ENCODE measurements at regions not wholly inside any gene's neighbourhood (a gene's known extent, or its start where the extent isn't known, plus 50 kb on each side); places are given as distances from the start of the nearest gene placed in this dataset.

DNA sequence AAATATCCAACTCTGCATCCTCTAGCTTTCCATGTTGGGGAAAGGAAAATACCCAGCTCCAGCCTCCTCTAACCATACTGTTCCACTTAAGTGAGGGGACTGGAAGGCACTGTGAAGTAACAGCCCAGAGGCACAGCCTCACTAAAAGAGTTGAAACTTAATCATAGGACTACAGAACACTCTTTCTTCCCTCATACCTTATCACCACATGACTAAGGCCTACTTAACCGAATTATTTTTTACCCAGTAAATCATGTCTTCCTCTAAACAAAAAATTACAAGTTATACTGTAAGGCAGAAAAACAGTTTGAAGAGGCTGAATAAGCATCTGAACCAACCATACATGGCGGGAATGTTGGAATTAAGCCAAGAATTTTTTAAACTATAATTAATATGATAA lies 207.4 kb upstream of the MME start:
- no peak for DNase-seq (ENCODE audit: low spot score)
- ChIA-PET CTCF (no interaction called here), POLR2A (no interaction called here)
- Mint-ChIP-seq H3K9me3 (no peaks in the 10 kb centered on the region), H3K36me3 (no peaks in the 10 kb centered on the region), H3K27me3 (ENCODE audit: low read depth) (no peaks in the 10 kb centered on the region), H3K4me3 (no peak overlapping the region), H3K4me1 (no peaks in the 10 kb centered on the region), H3K27ac (no peak overlapping the region)
- TF ChIP-seq, protein P1, sequence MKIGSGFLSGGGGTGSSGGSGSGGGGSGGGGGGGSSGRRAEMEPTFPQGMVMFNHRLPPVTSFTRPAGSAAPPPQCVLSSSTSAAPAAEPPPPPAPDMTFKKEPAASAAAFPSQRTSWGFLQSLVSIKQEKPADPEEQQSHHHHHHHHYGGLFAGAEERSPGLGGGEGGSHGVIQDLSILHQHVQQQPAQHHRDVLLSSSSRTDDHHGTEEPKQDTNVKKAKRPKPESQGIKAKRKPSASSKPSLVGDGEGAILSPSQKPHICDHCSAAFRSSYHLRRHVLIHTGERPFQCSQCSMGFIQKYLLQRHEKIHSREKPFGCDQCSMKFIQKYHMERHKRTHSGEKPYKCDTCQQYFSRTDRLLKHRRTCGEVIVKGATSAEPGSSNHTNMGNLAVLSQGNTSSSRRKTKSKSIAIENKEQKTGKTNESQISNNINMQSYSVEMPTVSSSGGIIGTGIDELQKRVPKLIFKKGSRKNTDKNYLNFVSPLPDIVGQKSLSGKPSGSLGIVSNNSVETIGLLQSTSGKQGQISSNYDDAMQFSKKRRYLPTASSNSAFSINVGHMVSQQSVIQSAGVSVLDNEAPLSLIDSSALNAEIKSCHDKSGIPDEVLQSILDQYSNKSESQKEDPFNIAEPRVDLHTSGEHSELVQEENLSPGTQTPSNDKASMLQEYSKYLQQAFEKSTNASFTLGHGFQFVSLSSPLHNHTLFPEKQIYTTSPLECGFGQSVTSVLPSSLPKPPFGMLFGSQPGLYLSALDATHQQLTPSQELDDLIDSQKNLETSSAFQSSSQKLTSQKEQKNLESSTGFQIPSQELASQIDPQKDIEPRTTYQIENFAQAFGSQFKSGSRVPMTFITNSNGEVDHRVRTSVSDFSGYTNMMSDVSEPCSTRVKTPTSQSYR (CRISPR knock-in tag; IDR thresholded peaks at IDR 0.05), result no peak
- TF ChIP-seq, protein P2, sequence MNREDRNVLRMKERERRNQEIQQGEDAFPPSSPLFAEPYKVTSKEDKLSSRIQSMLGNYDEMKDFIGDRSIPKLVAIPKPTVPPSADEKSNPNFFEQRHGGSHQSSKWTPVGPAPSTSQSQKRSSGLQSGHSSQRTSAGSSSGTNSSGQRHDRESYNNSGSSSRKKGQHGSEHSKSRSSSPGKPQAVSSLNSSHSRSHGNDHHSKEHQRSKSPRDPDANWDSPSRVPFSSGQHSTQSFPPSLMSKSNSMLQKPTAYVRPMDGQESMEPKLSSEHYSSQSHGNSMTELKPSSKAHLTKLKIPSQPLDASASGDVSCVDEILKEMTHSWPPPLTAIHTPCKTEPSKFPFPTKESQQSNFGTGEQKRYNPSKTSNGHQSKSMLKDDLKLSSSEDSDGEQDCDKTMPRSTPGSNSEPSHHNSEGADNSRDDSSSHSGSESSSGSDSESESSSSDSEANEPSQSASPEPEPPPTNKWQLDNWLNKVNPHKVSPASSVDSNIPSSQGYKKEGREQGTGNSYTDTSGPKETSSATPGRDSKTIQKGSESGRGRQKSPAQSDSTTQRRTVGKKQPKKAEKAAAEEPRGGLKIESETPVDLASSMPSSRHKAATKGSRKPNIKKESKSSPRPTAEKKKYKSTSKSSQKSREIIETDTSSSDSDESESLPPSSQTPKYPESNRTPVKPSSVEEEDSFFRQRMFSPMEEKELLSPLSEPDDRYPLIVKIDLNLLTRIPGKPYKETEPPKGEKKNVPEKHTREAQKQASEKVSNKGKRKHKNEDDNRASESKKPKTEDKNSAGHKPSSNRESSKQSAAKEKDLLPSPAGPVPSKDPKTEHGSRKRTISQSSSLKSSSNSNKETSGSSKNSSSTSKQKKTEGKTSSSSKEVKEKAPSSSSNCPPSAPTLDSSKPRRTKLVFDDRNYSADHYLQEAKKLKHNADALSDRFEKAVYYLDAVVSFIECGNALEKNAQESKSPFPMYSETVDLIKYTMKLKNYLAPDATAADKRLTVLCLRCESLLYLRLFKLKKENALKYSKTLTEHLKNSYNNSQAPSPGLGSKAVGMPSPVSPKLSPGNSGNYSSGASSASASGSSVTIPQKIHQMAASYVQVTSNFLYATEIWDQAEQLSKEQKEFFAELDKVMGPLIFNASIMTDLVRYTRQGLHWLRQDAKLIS (CRISPR knock-in tag; IDR thresholded peaks at IDR 0.05; ENCODE audit: borderline replicate concordance), result no peak
- TF ChIP-seq, protein P3, sequence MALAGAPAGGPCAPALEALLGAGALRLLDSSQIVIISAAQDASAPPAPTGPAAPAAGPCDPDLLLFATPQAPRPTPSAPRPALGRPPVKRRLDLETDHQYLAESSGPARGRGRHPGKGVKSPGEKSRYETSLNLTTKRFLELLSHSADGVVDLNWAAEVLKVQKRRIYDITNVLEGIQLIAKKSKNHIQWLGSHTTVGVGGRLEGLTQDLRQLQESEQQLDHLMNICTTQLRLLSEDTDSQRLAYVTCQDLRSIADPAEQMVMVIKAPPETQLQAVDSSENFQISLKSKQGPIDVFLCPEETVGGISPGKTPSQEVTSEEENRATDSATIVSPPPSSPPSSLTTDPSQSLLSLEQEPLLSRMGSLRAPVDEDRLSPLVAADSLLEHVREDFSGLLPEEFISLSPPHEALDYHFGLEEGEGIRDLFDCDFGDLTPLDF (CRISPR knock-in tag; IDR thresholded peaks at IDR 0.05), result no peak
- TF ChIP-seq GABPB1 (CRISPR knock-in tag; IDR thresholded peaks at IDR 0.05) (no peak), EMX1 (CRISPR knock-in tag; IDR thresholded peaks at IDR 0.05) (no peak), ZNF317 (CRISPR knock-in tag; IDR thresholded peaks at IDR 0.05; ENCODE audit: borderline replicate concordance, low read depth) (no peak), SOX15 (CRISPR knock-in tag; IDR thresholded peaks at IDR 0.05) (no peak), FOXP1 (CRISPR knock-in tag; IDR thresholded peaks at IDR 0.05; ENCODE audit: borderline replicate concordance) (no peak), CREB1 (CRISPR knock-in tag; IDR thresholded peaks at IDR 0.05) (no peak), TP53 (CRISPR knock-in tag; IDR thresholded peaks at IDR 0.05) (no peak), ZNF396 (CRISPR knock-in tag; IDR thresholded peaks at IDR 0.05; ENCODE audit: borderline replicate concordance) (no peak), RORB (CRISPR knock-in tag; IDR thresholded peaks at IDR 0.05) (no peak)
- TF ChIP-seq, protein P4, sequence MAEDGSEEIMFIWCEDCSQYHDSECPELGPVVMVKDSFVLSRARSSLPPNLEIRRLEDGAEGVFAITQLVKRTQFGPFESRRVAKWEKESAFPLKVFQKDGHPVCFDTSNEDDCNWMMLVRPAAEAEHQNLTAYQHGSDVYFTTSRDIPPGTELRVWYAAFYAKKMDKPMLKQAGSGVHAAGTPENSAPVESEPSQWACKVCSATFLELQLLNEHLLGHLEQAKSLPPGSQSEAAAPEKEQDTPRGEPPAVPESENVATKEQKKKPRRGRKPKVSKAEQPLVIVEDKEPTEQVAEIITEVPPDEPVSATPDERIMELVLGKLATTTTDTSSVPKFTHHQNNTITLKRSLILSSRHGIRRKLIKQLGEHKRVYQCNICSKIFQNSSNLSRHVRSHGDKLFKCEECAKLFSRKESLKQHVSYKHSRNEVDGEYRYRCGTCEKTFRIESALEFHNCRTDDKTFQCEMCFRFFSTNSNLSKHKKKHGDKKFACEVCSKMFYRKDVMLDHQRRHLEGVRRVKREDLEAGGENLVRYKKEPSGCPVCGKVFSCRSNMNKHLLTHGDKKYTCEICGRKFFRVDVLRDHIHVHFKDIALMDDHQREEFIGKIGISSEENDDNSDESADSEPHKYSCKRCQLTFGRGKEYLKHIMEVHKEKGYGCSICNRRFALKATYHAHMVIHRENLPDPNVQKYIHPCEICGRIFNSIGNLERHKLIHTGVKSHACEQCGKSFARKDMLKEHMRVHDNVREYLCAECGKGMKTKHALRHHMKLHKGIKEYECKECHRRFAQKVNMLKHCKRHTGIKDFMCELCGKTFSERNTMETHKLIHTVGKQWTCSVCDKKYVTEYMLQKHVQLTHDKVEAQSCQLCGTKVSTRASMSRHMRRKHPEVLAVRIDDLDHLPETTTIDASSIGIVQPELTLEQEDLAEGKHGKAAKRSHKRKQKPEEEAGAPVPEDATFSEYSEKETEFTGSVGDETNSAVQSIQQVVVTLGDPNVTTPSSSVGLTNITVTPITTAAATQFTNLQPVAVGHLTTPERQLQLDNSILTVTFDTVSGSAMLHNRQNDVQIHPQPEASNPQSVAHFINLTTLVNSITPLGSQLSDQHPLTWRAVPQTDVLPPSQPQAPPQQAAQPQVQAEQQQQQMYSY (CRISPR knock-in tag; IDR thresholded peaks at IDR 0.05), result no peak
- TF ChIP-seq, protein P5, sequence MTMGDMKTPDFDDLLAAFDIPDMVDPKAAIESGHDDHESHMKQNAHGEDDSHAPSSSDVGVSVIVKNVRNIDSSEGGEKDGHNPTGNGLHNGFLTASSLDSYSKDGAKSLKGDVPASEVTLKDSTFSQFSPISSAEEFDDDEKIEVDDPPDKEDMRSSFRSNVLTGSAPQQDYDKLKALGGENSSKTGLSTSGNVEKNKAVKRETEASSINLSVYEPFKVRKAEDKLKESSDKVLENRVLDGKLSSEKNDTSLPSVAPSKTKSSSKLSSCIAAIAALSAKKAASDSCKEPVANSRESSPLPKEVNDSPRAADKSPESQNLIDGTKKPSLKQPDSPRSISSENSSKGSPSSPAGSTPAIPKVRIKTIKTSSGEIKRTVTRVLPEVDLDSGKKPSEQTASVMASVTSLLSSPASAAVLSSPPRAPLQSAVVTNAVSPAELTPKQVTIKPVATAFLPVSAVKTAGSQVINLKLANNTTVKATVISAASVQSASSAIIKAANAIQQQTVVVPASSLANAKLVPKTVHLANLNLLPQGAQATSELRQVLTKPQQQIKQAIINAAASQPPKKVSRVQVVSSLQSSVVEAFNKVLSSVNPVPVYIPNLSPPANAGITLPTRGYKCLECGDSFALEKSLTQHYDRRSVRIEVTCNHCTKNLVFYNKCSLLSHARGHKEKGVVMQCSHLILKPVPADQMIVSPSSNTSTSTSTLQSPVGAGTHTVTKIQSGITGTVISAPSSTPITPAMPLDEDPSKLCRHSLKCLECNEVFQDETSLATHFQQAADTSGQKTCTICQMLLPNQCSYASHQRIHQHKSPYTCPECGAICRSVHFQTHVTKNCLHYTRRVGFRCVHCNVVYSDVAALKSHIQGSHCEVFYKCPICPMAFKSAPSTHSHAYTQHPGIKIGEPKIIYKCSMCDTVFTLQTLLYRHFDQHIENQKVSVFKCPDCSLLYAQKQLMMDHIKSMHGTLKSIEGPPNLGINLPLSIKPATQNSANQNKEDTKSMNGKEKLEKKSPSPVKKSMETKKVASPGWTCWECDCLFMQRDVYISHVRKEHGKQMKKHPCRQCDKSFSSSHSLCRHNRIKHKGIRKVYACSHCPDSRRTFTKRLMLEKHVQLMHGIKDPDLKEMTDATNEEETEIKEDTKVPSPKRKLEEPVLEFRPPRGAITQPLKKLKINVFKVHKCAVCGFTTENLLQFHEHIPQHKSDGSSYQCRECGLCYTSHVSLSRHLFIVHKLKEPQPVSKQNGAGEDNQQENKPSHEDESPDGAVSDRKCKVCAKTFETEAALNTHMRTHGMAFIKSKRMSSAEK (CRISPR knock-in tag; IDR thresholded peaks at IDR 0.05; ENCODE audit: borderline replicate concordance), result no peak
- TF ChIP-seq, protein P6, sequence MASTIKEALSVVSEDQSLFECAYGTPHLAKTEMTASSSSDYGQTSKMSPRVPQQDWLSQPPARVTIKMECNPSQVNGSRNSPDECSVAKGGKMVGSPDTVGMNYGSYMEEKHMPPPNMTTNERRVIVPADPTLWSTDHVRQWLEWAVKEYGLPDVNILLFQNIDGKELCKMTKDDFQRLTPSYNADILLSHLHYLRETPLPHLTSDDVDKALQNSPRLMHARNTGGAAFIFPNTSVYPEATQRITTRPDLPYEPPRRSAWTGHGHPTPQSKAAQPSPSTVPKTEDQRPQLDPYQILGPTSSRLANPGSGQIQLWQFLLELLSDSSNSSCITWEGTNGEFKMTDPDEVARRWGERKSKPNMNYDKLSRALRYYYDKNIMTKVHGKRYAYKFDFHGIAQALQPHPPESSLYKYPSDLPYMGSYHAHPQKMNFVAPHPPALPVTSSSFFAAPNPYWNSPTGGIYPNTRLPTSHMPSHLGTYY (CRISPR knock-in tag; IDR thresholded peaks at IDR 0.05), result no peak
- ATAC-seq, result no peak

Measured in WTC11 (cell line).